ENCODE measurements at regions not wholly inside any gene's neighbourhood (a gene's known extent, or its start where the extent isn't known, plus 50 kb on each side); places are given as distances from the start of the nearest gene placed in this dataset.

DNA sequence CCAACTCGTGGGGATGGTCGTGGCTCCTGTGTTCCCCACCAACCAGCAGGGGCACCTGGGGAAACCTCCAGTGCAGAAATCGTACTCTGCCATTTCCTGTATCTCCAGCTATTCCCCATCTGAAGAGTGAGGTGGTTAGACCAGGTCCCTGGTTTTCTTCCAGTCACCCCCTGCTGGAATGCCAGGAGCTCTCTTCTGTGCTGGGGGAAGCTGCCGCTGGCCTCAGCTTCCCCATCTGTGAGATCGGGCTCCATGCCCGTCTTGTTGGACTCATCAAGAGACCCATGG is 119.7 kb downstream of the INHBB start (continued):
- TF ChIP-seq ZNF274 (IDR thresholded peaks at IDR 0.05; ENCODE audit: borderline replicate concordance, extremely low read depth, low read length) (no peak), ASH2L (IDR thresholded peaks at IDR 0.05; ENCODE audit: low read length) (no peak), SP1 (IDR thresholded peaks at IDR 0.05; ENCODE audit: low read depth, low read length) (no peak), KDM1A (IDR thresholded peaks at IDR 0.05; ENCODE audit: borderline replicate concordance, low read length) (no peak)
- TF ChIP-seq, protein P1, sequence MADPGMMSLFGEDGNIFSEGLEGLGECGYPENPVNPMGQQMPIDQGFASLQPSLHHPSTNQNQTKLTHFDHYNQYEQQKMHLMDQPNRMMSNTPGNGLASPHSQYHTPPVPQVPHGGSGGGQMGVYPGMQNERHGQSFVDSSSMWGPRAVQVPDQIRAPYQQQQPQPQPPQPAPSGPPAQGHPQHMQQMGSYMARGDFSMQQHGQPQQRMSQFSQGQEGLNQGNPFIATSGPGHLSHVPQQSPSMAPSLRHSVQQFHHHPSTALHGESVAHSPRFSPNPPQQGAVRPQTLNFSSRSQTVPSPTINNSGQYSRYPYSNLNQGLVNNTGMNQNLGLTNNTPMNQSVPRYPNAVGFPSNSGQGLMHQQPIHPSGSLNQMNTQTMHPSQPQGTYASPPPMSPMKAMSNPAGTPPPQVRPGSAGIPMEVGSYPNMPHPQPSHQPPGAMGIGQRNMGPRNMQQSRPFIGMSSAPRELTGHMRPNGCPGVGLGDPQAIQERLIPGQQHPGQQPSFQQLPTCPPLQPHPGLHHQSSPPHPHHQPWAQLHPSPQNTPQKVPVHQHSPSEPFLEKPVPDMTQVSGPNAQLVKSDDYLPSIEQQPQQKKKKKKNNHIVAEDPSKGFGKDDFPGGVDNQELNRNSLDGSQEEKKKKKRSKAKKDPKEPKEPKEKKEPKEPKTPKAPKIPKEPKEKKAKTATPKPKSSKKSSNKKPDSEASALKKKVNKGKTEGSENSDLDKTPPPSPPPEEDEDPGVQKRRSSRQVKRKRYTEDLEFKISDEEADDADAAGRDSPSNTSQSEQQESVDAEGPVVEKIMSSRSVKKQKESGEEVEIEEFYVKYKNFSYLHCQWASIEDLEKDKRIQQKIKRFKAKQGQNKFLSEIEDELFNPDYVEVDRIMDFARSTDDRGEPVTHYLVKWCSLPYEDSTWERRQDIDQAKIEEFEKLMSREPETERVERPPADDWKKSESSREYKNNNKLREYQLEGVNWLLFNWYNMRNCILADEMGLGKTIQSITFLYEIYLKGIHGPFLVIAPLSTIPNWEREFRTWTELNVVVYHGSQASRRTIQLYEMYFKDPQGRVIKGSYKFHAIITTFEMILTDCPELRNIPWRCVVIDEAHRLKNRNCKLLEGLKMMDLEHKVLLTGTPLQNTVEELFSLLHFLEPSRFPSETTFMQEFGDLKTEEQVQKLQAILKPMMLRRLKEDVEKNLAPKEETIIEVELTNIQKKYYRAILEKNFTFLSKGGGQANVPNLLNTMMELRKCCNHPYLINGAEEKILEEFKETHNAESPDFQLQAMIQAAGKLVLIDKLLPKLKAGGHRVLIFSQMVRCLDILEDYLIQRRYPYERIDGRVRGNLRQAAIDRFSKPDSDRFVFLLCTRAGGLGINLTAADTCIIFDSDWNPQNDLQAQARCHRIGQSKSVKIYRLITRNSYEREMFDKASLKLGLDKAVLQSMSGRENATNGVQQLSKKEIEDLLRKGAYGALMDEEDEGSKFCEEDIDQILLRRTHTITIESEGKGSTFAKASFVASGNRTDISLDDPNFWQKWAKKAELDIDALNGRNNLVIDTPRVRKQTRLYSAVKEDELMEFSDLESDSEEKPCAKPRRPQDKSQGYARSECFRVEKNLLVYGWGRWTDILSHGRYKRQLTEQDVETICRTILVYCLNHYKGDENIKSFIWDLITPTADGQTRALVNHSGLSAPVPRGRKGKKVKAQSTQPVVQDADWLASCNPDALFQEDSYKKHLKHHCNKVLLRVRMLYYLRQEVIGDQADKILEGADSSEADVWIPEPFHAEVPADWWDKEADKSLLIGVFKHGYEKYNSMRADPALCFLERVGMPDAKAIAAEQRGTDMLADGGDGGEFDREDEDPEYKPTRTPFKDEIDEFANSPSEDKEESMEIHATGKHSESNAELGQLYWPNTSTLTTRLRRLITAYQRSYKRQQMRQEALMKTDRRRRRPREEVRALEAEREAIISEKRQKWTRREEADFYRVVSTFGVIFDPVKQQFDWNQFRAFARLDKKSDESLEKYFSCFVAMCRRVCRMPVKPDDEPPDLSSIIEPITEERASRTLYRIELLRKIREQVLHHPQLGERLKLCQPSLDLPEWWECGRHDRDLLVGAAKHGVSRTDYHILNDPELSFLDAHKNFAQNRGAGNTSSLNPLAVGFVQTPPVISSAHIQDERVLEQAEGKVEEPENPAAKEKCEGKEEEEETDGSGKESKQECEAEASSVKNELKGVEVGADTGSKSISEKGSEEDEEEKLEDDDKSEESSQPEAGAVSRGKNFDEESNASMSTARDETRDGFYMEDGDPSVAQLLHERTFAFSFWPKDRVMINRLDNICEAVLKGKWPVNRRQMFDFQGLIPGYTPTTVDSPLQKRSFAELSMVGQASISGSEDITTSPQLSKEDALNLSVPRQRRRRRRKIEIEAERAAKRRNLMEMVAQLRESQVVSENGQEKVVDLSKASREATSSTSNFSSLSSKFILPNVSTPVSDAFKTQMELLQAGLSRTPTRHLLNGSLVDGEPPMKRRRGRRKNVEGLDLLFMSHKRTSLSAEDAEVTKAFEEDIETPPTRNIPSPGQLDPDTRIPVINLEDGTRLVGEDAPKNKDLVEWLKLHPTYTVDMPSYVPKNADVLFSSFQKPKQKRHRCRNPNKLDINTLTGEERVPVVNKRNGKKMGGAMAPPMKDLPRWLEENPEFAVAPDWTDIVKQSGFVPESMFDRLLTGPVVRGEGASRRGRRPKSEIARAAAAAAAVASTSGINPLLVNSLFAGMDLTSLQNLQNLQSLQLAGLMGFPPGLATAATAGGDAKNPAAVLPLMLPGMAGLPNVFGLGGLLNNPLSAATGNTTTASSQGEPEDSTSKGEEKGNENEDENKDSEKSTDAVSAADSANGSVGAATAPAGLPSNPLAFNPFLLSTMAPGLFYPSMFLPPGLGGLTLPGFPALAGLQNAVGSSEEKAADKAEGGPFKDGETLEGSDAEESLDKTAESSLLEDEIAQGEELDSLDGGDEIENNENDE (IDR thresholded peaks at IDR 0.05; ENCODE audit: insufficient replicate concordance, low read length), result no peak
